HepG2 (cell line): ENCODE measurements at regions not wholly inside any gene's neighbourhood (a gene's known extent, or its start where the extent isn't known, plus 50 kb on each side); places are given as distances from the start of the nearest gene placed in this dataset.

Source experiments
- AGO2 ChIP-seq: fragments of 200-400 bp; formaldehyde crosslinking; optimal IDR thresholded peaks from 2 replicates; pipeline ENCODE3; 2017; ENCODE audit warnings: mild to moderate bottlenecking, low read depth, low read length, moderate library complexity
- BCL6 ChIP-seq: IDR thresholded peaks from 2 replicates; pipeline ENCODE4 v1.6.1; 2016; ENCODE audit warnings: missing genetic modification reagents, missing compliant biosample characterization
- HDAC6 ChIP-seq: fragments of 200-600 bp; sonication (generic); IDR thresholded peaks from 2 replicates; pipeline ENCODE4 v1.7.0; 2017; ENCODE audit warnings: mild to moderate bottlenecking, antibody characterized with exemption, low read length, low read depth
- KAT7 ChIP-seq: IDR thresholded peaks from 2 replicates; pipeline ENCODE4 v1.6.1; 2018; ENCODE audit warnings: borderline replicate concordance, missing compliant biosample characterization
- MIER2 ChIP-seq: IDR thresholded peaks from 2 replicates; pipeline ENCODE4 v1.6.1; 2016; ENCODE audit warnings: missing biosample characterization, missing genetic modification reagents
- POGZ ChIP-seq: sonication (generic); formaldehyde crosslinking; IDR thresholded peaks from 2 replicates; pipeline ENCODE4 v1.4.0; 2020; ENCODE audit warnings: mild to moderate bottlenecking, missing genetic modification reagents
- PPARG ChIP-seq: conservative IDR thresholded peaks from 2 replicates; pipeline ENCODE4 v1.6.1; 2016; ENCODE audit warnings: missing biosample characterization, missing genetic modification reagents
- RARG ChIP-seq: sonication (generic); formaldehyde crosslinking; IDR thresholded peaks from 2 replicates; pipeline ENCODE4 v1.4.0; 2020; ENCODE audit warnings: low read depth, mild to moderate bottlenecking, missing genetic modification reagents
- RFXANK ChIP-seq: IDR thresholded peaks from 2 replicates; pipeline ENCODE4 v1.6.1; 2016
- SETDB1 ChIP-seq: sonication (generic); formaldehyde crosslinking; IDR thresholded peaks from 2 replicates; pipeline ENCODE4 v1.5.1; 2020; ENCODE audit warnings: missing genetic modification reagents, mild to moderate bottlenecking, borderline replicate concordance
- SNRNP70 ChIP-seq: fragments of 200-400 bp; formaldehyde crosslinking; IDR thresholded peaks from 2 replicates; pipeline ENCODE4 v1.6.1; 2017; ENCODE audit warnings: mild to moderate bottlenecking, low read depth, low read length, moderate library complexity
- ZNF644 ChIP-seq: IDR thresholded peaks from 2 replicates; pipeline ENCODE4 v1.6.1; 2016; ENCODE audit warnings: low read depth
- TF ChIP-seq, protein P1 (sequence below): sonication (generic); formaldehyde crosslinking; IDR thresholded peaks from 2 replicates; pipeline ENCODE4 v1.9.0; 2022; ENCODE audit warnings: missing genetic modification reagents, mild to moderate bottlenecking, borderline replicate concordance
- TF ChIP-seq, protein P2 (sequence below): sonication (generic); formaldehyde crosslinking; IDR thresholded peaks from 2 replicates; pipeline ENCODE4 v1.4.0; 2020; ENCODE audit warnings: missing genetic modification reagents
- TF ChIP-seq, protein P3 (sequence below): sonication (generic); formaldehyde crosslinking; IDR thresholded peaks from 2 replicates; pipeline ENCODE4 v1.8.1; 2023; ENCODE audit warnings: mild to moderate bottlenecking, missing genetic modification reagents
- TF ChIP-seq, protein P4 (sequence below): sonication (generic); formaldehyde crosslinking; IDR thresholded peaks from 2 replicates; pipeline ENCODE4 v1.8.0; 2022; ENCODE audit warnings: missing genetic modification reagents, mild to moderate bottlenecking, moderate library complexity, borderline replicate concordance
- TF ChIP-seq, protein P5 (sequence below): IDR thresholded peaks from 2 replicates; pipeline ENCODE4 v1.6.1; 2016; ENCODE audit warnings: low read depth, borderline replicate concordance
- TF ChIP-seq, protein P6 (sequence below): fragments of 450-650 bp; IDR thresholded peaks from 2 replicates; pipeline ENCODE4 v1.6.1; 2016

DNA sequence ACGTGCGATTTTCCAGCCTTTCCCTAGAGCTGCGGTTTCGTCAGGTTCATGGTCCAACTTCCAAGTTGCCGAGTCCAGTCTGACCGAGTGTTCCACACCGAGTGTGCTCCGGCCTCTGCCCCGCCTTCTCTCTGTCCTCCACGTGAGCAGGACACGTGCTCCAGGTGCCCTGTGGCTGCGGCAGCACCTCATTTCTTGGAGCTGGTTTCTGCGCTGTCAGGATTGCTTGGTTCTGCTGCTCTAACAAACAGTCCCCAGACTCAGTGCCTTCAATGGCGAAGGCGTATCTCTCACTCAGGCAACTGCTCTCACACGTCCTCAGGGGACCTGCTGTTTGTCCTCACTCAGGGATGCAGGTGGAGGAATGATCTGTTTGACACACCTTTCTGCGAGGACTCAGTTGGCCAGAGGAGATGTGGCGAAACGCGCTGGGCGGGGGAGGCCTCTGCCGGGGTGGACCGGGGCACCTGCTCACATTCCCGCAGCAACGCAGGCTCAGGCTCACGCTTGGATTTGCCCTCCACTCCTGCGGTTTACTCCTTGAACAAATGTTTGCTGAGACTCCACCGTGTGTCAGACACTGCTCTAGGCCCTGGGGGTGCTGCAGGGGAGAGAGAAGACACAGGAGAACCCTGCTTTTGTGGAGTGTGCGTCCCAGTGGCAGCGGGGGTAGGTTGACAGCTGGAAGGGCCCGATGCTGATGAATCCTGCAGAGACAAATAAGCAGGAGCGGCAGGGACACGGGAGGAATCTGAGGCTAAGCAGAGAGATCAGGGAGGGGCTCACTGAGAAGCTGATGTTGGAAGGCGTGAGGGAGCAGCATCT lies 63.4 kb upstream of the FBRSL1 start (continued):
- TF ChIP-seq, protein P1, sequence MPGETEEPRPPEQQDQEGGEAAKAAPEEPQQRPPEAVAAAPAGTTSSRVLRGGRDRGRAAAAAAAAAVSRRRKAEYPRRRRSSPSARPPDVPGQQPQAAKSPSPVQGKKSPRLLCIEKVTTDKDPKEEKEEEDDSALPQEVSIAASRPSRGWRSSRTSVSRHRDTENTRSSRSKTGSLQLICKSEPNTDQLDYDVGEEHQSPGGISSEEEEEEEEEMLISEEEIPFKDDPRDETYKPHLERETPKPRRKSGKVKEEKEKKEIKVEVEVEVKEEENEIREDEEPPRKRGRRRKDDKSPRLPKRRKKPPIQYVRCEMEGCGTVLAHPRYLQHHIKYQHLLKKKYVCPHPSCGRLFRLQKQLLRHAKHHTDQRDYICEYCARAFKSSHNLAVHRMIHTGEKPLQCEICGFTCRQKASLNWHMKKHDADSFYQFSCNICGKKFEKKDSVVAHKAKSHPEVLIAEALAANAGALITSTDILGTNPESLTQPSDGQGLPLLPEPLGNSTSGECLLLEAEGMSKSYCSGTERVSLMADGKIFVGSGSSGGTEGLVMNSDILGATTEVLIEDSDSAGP (CRISPR knock-in tag), result peak; percentile 54; the same call in 1 of the 2 replicates
- TF ChIP-seq, protein P2, sequence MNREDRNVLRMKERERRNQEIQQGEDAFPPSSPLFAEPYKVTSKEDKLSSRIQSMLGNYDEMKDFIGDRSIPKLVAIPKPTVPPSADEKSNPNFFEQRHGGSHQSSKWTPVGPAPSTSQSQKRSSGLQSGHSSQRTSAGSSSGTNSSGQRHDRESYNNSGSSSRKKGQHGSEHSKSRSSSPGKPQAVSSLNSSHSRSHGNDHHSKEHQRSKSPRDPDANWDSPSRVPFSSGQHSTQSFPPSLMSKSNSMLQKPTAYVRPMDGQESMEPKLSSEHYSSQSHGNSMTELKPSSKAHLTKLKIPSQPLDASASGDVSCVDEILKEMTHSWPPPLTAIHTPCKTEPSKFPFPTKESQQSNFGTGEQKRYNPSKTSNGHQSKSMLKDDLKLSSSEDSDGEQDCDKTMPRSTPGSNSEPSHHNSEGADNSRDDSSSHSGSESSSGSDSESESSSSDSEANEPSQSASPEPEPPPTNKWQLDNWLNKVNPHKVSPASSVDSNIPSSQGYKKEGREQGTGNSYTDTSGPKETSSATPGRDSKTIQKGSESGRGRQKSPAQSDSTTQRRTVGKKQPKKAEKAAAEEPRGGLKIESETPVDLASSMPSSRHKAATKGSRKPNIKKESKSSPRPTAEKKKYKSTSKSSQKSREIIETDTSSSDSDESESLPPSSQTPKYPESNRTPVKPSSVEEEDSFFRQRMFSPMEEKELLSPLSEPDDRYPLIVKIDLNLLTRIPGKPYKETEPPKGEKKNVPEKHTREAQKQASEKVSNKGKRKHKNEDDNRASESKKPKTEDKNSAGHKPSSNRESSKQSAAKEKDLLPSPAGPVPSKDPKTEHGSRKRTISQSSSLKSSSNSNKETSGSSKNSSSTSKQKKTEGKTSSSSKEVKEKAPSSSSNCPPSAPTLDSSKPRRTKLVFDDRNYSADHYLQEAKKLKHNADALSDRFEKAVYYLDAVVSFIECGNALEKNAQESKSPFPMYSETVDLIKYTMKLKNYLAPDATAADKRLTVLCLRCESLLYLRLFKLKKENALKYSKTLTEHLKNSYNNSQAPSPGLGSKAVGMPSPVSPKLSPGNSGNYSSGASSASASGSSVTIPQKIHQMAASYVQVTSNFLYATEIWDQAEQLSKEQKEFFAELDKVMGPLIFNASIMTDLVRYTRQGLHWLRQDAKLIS, result no peak
- TF ChIP-seq PPARG (CRISPR knock-in tag) (0 out of 2 replicates have a peak, but pooled peaks have one; percentile 35), MIER2 (peak; percentile 51; the same call in 1 of the 2 replicates), KAT7 (CRISPR knock-in tag) (no peak), HDAC6 (no peak), RARG (CRISPR knock-in tag) (no peak), BCL6 (peak; percentile 95), SETDB1 (CRISPR knock-in tag) (peak; percentile 96), SNRNP70 (no peak), AGO2 (no peak), RFXANK (no peak), ZNF644 (no peak), POGZ (CRISPR knock-in tag) (no peak)
- TF ChIP-seq, protein P3, sequence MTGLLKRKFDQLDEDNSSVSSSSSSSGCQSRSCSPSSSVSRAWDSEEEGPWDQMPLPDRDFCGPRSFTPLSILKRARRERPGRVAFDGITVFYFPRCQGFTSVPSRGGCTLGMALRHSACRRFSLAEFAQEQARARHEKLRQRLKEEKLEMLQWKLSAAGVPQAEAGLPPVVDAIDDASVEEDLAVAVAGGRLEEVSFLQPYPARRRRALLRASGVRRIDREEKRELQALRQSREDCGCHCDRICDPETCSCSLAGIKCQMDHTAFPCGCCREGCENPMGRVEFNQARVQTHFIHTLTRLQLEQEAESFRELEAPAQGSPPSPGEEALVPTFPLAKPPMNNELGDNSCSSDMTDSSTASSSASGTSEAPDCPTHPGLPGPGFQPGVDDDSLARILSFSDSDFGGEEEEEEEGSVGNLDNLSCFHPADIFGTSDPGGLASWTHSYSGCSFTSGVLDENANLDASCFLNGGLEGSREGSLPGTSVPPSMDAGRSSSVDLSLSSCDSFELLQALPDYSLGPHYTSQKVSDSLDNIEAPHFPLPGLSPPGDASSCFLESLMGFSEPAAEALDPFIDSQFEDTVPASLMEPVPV (CRISPR knock-in tag), result peak; percentile 99
- TF ChIP-seq, protein P4, sequence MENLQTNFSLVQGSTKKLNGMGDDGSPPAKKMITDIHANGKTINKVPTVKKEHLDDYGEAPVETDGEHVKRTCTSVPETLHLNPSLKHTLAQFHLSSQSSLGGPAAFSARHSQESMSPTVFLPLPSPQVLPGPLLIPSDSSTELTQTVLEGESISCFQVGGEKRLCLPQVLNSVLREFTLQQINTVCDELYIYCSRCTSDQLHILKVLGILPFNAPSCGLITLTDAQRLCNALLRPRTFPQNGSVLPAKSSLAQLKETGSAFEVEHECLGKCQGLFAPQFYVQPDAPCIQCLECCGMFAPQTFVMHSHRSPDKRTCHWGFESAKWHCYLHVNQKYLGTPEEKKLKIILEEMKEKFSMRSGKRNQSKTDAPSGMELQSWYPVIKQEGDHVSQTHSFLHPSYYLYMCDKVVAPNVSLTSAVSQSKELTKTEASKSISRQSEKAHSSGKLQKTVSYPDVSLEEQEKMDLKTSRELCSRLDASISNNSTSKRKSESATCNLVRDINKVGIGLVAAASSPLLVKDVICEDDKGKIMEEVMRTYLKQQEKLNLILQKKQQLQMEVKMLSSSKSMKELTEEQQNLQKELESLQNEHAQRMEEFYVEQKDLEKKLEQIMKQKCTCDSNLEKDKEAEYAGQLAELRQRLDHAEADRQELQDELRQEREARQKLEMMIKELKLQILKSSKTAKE (CRISPR knock-in tag), result peak; percentile 58; the same call in 1 of the 2 replicates
- TF ChIP-seq, protein P5, sequence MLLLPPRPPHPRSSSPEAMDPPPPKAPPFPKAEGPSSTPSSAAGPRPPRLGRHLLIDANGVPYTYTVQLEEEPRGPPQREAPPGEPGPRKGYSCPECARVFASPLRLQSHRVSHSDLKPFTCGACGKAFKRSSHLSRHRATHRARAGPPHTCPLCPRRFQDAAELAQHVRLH (CRISPR knock-in tag), result peak; percentile 68
- TF ChIP-seq, protein P6, sequence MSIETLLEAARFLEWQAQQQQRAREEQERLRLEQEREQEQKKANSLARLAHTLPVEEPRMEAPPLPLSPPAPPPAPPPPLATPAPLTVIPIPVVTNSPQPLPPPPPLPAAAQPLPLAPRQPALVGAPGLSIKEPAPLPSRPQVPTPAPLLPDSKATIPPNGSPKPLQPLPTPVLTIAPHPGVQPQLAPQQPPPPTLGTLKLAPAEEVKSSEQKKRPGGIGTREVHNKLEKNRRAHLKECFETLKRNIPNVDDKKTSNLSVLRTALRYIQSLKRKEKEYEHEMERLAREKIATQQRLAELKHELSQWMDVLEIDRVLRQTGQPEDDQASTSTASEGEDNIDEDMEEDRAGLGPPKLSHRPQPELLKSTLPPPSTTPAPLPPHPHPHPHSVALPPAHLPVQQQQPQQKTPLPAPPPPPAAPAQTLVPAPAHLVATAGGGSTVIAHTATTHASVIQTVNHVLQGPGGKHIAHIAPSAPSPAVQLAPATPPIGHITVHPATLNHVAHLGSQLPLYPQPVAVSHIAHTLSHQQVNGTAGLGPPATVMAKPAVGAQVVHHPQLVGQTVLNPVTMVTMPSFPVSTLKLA, result peak; percentile 68
